ENCODE measurements at regions not wholly inside any gene's neighbourhood (a gene's known extent, or its start where the extent isn't known, plus 50 kb on each side); places are given as distances from the start of the nearest gene placed in this dataset.

GRCh38 chr7:156167417-156167807 lies 355.1 kb upstream of the SHH start:
- no peak for TF ChIP-seq CTCF (IDR thresholded peaks at IDR 0.05; ENCODE audit: poor library complexity)
- TF ChIP-seq EZH2 (IDR thresholded peaks at IDR 0.05; ENCODE audit: borderline replicate concordance), result no peak

Data from hepatocyte (in vitro differentiated cells).